PC-3 (cell line): ENCODE measurements at regions not wholly inside any gene's neighbourhood (a gene's known extent, or its start where the extent isn't known, plus 50 kb on each side); places are given as distances from the start of the nearest gene placed in this dataset.

ENCODE experiments used
- ATAC-seq: fragments of 200-7000 bp; cut with Tn5 transposase; 2 replicates; pipeline ENCODE4 v1.9.1; 2020; ENCODE audit warnings: mild to moderate bottlenecking, moderate library complexity
- BruUV-seq: library from RNA; stranded (reverse); fragments of 400-500 nt; replicated peaks from 2 replicates; lab custom pipeline; 2021; lab: Mats Ljungman, UMichigan
- CTCF ChIA-PET: fragments of 300-600 bp; sonication (Branson Sonifier 250); formaldehyde crosslinking; loops from one replicate; lab custom pipeline; 2022; ENCODE audit warnings: antibody characterized with exemption; lab: Charles Lee
- POLR2A ChIA-PET: fragments of 300-600 bp; sonication (Branson Sonifier 250); formaldehyde crosslinking; loops from one replicate; lab custom pipeline; 2022; ENCODE audit warnings: antibody characterized with exemption; ENCODE audit not compliant: unreplicated experiment; lab: Charles Lee
- DNase-seq: peaks from one replicate; pipeline ENCODE4 v3.0.0-alpha.2; 2015
- H2AFZ ChIP-seq: fragments of 300-600 bp; sonication (generic); 2 replicates; pipeline ENCODE4 v1.6.0; 2016; ENCODE audit warnings: antibody characterized with exemption, low read length
- H3F3A ChIP-seq: fragments of 300-600 bp; sonication (generic); one replicate; pipeline ENCODE4 v1.6.0; 2017; ENCODE audit warnings: antibody characterized with exemption, low read length, control low read depth, mild to moderate bottlenecking; ENCODE audit not compliant: unreplicated experiment
- H3K27ac ChIP-seq: fragments of 300-600 bp; sonication (generic); 2 replicates; pipeline ENCODE4 v1.5.1; 2016; ENCODE audit warnings: mild to moderate bottlenecking, low read length
- H3K27me3 ChIP-seq: fragments of 300-600 bp; sonication (generic); 2 replicates; pipeline ENCODE4 v1.6.1; 2016; ENCODE audit warnings: low read length, mixed read lengths
- H3K36me3 ChIP-seq: fragments of 300-600 bp; sonication (generic); 2 replicates; pipeline ENCODE4 v1.6.1; 2016; ENCODE audit warnings: low read depth, mixed run types, low read length, mixed read lengths
- H3K4me1 ChIP-seq: fragments of 300-600 bp; sonication (generic); 2 replicates; pipeline ENCODE4 v1.5.1; 2016; ENCODE audit warnings: low read length; ENCODE audit not compliant: insufficient read depth
- H3K4me2 ChIP-seq: fragments of 300-600 bp; sonication (generic); 2 replicates; pipeline ENCODE4 v1.6.0; 2016; ENCODE audit warnings: low read length
- H3K4me3 ChIP-seq: fragments of 300-600 bp; sonication (generic); 2 replicates; pipeline ENCODE4 v1.5.1; 2016; ENCODE audit warnings: mild to moderate bottlenecking, low read length, mixed read lengths
- H3K79me2 ChIP-seq: fragments of 300-600 bp; sonication (generic); 2 replicates; pipeline ENCODE4 v1.6.1; 2017; ENCODE audit warnings: low read length, mixed read lengths
- H3K9ac ChIP-seq: fragments of 300-600 bp; sonication (generic); 2 replicates; pipeline ENCODE4 v1.6.0; 2016; ENCODE audit warnings: mild to moderate bottlenecking, low read length
- H3K9me2 ChIP-seq: fragments of 300-600 bp; sonication (generic); replicated peaks from 2 replicates; pipeline ENCODE4 v1.6.1; 2016; ENCODE audit warnings: mixed run types, low read length, mixed read lengths
- H3K9me3 ChIP-seq: fragments of 300-600 bp; sonication (generic); 2 replicates; pipeline ENCODE4 v1.6.1; 2016; ENCODE audit warnings: low read length, mixed read lengths
- H4K20me1 ChIP-seq: fragments of 300-600 bp; sonication (generic); 2 replicates; pipeline ENCODE4 v1.6.1; 2016; ENCODE audit warnings: low read length, mixed read lengths
- CTCF ChIP-seq: fragments of 300-600 bp; sonication (generic); conservative IDR thresholded peaks from 2 replicates; pipeline ENCODE4 v1.5.1; 2017; ENCODE audit warnings: antibody characterized with exemption, low read depth, mild to moderate bottlenecking, low read length
- EZH2 ChIP-seq: fragments of 300-600 bp; sonication (generic); IDR thresholded peaks from one replicate; pipeline ENCODE4 v1.6.1; 2017; ENCODE audit warnings: antibody characterized with exemption, mild to moderate bottlenecking, low read length; ENCODE audit not compliant: unreplicated experiment
- EZH2phosphoT487 ChIP-seq: fragments of 300-600 bp; sonication (generic); IDR thresholded peaks from 2 replicates; pipeline ENCODE4 v1.6.1; 2018; ENCODE audit warnings: mild to moderate bottlenecking, antibody characterized with exemption, low read length, borderline replicate concordance
- intact Hi-C: fragments of 100-400 bp; cut with micrococcal nuclease; formaldehyde crosslinking; loops from 2 replicates; pipeline ENCODE4 v1.9.0; 2023

- Histone ChIP-seq H3K9me3 (no peaks in the 10 kb centered on the region), H2AFZ (no peak overlapping the region), H4K20me1 (no peaks in the 10 kb centered on the region), H3K79me2 (no peaks in the 10 kb centered on the region), H3K27me3 (peaks cover 60% of the 10 kb centered on the region), H3K9me2 (no peaks in the 10 kb centered on the region), H3K4me3 (no peak overlapping the region), H3F3A (no peaks in the 10 kb centered on the region), H3K9ac (no peak overlapping the region), H3K36me3 (no peaks in the 10 kb centered on the region), H3K4me2 (no peak overlapping the region), H3K4me1 (no peaks in the 10 kb centered on the region), H3K27ac (no peak overlapping the region)
- TF ChIP-seq EZH2 (no peak), CTCF (no peak), EZH2phosphoT487 (no peak)
- ChIA-PET POLR2A (no interaction called here), CTCF (no interaction called here)
- ATAC-seq (no peak), DNase-seq (no peak)
- intact Hi-C loops = no loop called here
- BruUV-seq = no TSS peak
Measured at GRCh38 chr11:119515771-119516400, 92.9 kb upstream of the THY1 start.

GRCh38 chr11:119513806-119514170 is 90.8 kb upstream of the THY1 start:
- Histone ChIP-seq H3F3A (no peaks in the 10 kb centered on the region), H3K4me2 (no peak overlapping the region), H3K4me3 (no peak overlapping the region), H3K4me1 (no peaks in the 10 kb centered on the region; the same call in 1 of the 2 replicates), H3K9ac (no peak overlapping the region), H4K20me1 (no peaks in the 10 kb centered on the region), H2AFZ (no peak overlapping the region), H3K9me3 (no peaks in the 10 kb centered on the region), H3K9me2 (no peaks in the 10 kb centered on the region), H3K27me3 (peaks cover 60% of the 10 kb centered on the region), H3K79me2 (no peaks in the 10 kb centered on the region), H3K27ac (no peak overlapping the region), H3K36me3 (no peaks in the 10 kb centered on the region)
- ChIA-PET POLR2A (interaction anchor here (0.5 kb wide), 1 partner anchor 138 kb away, joined by 5 read pairs; no protein-coding TSS in a partner anchor), CTCF (no interaction called here)
- no TSS peak for BruUV-seq
- ATAC-seq = no peak
- TF ChIP-seq EZH2phosphoT487 = no peak
- no peak for TF ChIP-seq EZH2
- TF ChIP-seq CTCF = no peak
- no peak for DNase-seq
- intact Hi-C loops = no loop called here

- peaks cover 60% of the 10 kb centered on the region for H3K27me3 ChIP-seq
- no peak overlapping the region for H2AFZ ChIP-seq
- POLR2A ChIA-PET = interaction anchor here (0.5 kb wide), 1 partner anchor 139 kb away, joined by 5 read pairs; no protein-coding TSS in a partner anchor
- intact Hi-C loops = no loop called here
- H3K9me3 ChIP-seq = no peaks in the 10 kb centered on the region
- H3K27ac ChIP-seq = no peak overlapping the region
- H4K20me1 ChIP-seq = no peaks in the 10 kb centered on the region
- TF ChIP-seq EZH2phosphoT487 (no peak), EZH2 (no peak), CTCF (no peak)
- H3K36me3 ChIP-seq = no peaks in the 10 kb centered on the region
- CTCF ChIA-PET = no interaction called here
- no peaks in the 10 kb centered on the region for H3F3A ChIP-seq
- no TSS peak for BruUV-seq
- H3K9me2 ChIP-seq = no peaks in the 10 kb centered on the region
- no peak overlapping the region for H3K4me3 ChIP-seq
- DNase-seq (no peak), ATAC-seq (no peak)
- H3K4me1 ChIP-seq = no peaks in the 10 kb centered on the region; the same call in 1 of the 2 replicates
- H3K9ac ChIP-seq = no peak overlapping the region
- H3K79me2 ChIP-seq = no peaks in the 10 kb centered on the region
- H3K4me2 ChIP-seq = no peak overlapping the region
Measured at GRCh38 chr11:119513131-119513805, 90.3 kb upstream of the THY1 start.
